ENCODE measurements at regions not wholly inside any gene's neighbourhood (a gene's known extent, or its start where the extent isn't known, plus 50 kb on each side); places are given as distances from the start of the nearest gene placed in this dataset.

DNA sequence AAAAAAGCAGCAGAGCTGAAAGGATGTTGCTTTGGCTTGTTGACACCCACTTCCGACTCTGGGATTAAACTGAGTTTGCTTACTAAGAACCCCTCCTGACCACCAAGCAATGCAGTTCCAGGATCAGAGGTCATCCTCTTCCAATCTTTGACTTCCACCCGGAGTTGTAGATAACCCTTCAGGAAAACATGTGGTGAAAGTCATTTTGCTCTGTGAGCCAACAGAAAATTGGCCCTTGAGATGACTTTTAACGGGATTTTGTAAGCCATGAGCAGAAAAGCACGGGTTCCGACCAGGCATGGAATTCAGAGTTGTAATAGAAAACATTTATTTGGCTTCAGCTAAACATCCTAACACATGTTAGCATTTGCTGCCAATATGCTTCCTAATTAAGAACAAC, 171.6 kb upstream of the NR2F2 start:
- TF ChIP-seq, protein P1, sequence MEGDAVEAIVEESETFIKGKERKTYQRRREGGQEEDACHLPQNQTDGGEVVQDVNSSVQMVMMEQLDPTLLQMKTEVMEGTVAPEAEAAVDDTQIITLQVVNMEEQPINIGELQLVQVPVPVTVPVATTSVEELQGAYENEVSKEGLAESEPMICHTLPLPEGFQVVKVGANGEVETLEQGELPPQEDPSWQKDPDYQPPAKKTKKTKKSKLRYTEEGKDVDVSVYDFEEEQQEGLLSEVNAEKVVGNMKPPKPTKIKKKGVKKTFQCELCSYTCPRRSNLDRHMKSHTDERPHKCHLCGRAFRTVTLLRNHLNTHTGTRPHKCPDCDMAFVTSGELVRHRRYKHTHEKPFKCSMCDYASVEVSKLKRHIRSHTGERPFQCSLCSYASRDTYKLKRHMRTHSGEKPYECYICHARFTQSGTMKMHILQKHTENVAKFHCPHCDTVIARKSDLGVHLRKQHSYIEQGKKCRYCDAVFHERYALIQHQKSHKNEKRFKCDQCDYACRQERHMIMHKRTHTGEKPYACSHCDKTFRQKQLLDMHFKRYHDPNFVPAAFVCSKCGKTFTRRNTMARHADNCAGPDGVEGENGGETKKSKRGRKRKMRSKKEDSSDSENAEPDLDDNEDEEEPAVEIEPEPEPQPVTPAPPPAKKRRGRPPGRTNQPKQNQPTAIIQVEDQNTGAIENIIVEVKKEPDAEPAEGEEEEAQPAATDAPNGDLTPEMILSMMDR (IDR thresholded peaks at IDR 0.05; ENCODE audit: low read length): no peak
- no peak for TF ChIP-seq EZH2 (IDR thresholded peaks at IDR 0.05; ENCODE audit: borderline replicate concordance, low read length)
